NB4 (cell line): ENCODE measurements at regions not wholly inside any gene's neighbourhood (a gene's known extent, or its start where the extent isn't known, plus 50 kb on each side); places are given as distances from the start of the nearest gene placed in this dataset.

Source experiments
- CTCF ChIP-seq: IDR thresholded peaks from one replicate; pipeline ENCODE4 v1.5.1; 2012; ENCODE audit warnings: low read depth, low read length
- POLR2A ChIP-seq: IDR thresholded peaks from 2 replicates; pipeline ENCODE4 v1.6.1; 2011; ENCODE audit warnings: mild to moderate bottlenecking; ENCODE audit not compliant: insufficient read length; ENCODE audit errors: extremely low read depth

- TF ChIP-seq CTCF (no peak), POLR2A (no peak)
These were observed 431.8 kb upstream of the MYT1L start for GRCh38 chr2:2762913-2763312.
